ENCODE measurements at regions not wholly inside any gene's neighbourhood (a gene's known extent, or its start where the extent isn't known, plus 50 kb on each side); places are given as distances from the start of the nearest gene placed in this dataset.

GRCh38 chr2:2771721-2772411 lies 440.8 kb upstream of the MYT1L start:
- H3K4me1 Mint-ChIP-seq: no peaks in the 10 kb centered on the region
- no peaks in the 10 kb centered on the region for H3K27me3 Mint-ChIP-seq
- no peaks in the 10 kb centered on the region for H3K36me3 Mint-ChIP-seq (ENCODE audit: low read depth)
- intact Hi-C loops (cut with micrococcal nuclease): no loop called here
- H3K27ac Mint-ChIP-seq: no peak overlapping the region
- H3K9me3 Mint-ChIP-seq: no peaks in the 10 kb centered on the region
- H3K4me3 Mint-ChIP-seq: no peak overlapping the region
- DNase-seq: no peak

GRCh38 chr2:2769481-2770431 lies 438.7 kb upstream of the MYT1L start:
- no peak overlapping the region for H3K27ac Mint-ChIP-seq
- no peak overlapping the region for H3K4me3 Mint-ChIP-seq
- no peaks in the 10 kb centered on the region for H3K36me3 Mint-ChIP-seq (ENCODE audit: low read depth)
- no peaks in the 10 kb centered on the region for H3K4me1 Mint-ChIP-seq
- intact Hi-C loops (cut with micrococcal nuclease): no loop called here
- DNase-seq: no peak
- H3K27me3 Mint-ChIP-seq: no peaks in the 10 kb centered on the region
- H3K9me3 Mint-ChIP-seq: no peaks in the 10 kb centered on the region

GRCh38 chr2:2768476-2768875 lies 437.4 kb upstream of the MYT1L start:
- Mint-ChIP-seq H3K27ac (no peak overlapping the region), H3K27me3 (no peaks in the 10 kb centered on the region), H3K4me3 (no peak overlapping the region), H3K4me1 (no peaks in the 10 kb centered on the region), H3K36me3 (ENCODE audit: low read depth) (no peaks in the 10 kb centered on the region), H3K9me3 (no peaks in the 10 kb centered on the region)
- no peak for DNase-seq
- intact Hi-C loops (cut with micrococcal nuclease): no loop called here

GRCh38 chr2:2767837-2768236 lies 436.8 kb upstream of the MYT1L start:
- H3K27me3 Mint-ChIP-seq: no peaks in the 10 kb centered on the region
- intact Hi-C loops (cut with micrococcal nuclease): no loop called here
- H3K4me3 Mint-ChIP-seq: no peak overlapping the region
- no peaks in the 10 kb centered on the region for H3K4me1 Mint-ChIP-seq
- H3K36me3 Mint-ChIP-seq (ENCODE audit: low read depth): no peaks in the 10 kb centered on the region
- DNase-seq: no peak
- H3K9me3 Mint-ChIP-seq: no peaks in the 10 kb centered on the region
- no peak overlapping the region for H3K27ac Mint-ChIP-seq

- Mint-ChIP-seq H3K4me3 (no peak overlapping the region), H3K4me1 (no peaks in the 10 kb centered on the region), H3K27me3 (no peaks in the 10 kb centered on the region), H3K27ac (no peak overlapping the region), H3K36me3 (ENCODE audit: low read depth) (no peaks in the 10 kb centered on the region), H3K9me3 (no peaks in the 10 kb centered on the region)
- intact Hi-C loops (cut with micrococcal nuclease): no loop called here
- no peak for DNase-seq
Measured at GRCh38 chr2:2765839-2766495, 434.9 kb upstream of the MYT1L start.

GRCh38 chr2:2765176-2765800 lies 434.2 kb upstream of the MYT1L start:
- Mint-ChIP-seq H3K4me1 (no peaks in the 10 kb centered on the region), H3K27me3 (no peaks in the 10 kb centered on the region), H3K9me3 (no peaks in the 10 kb centered on the region), H3K4me3 (no peak overlapping the region), H3K36me3 (ENCODE audit: low read depth) (no peaks in the 10 kb centered on the region), H3K27ac (no peak overlapping the region)
- DNase-seq: no peak
- intact Hi-C loops (cut with micrococcal nuclease): no loop called here

GRCh38 chr2:2764739-2765138 lies 433.7 kb upstream of the MYT1L start:
- no peak overlapping the region for H3K4me3 Mint-ChIP-seq
- intact Hi-C loops (cut with micrococcal nuclease): no loop called here
- H3K36me3 Mint-ChIP-seq (ENCODE audit: low read depth): no peaks in the 10 kb centered on the region
- no peaks in the 10 kb centered on the region for H3K9me3 Mint-ChIP-seq
- H3K4me1 Mint-ChIP-seq: no peaks in the 10 kb centered on the region
- no peak for DNase-seq
- no peaks in the 10 kb centered on the region for H3K27me3 Mint-ChIP-seq
- H3K27ac Mint-ChIP-seq: no peak overlapping the region

- no peak for DNase-seq
- Mint-ChIP-seq H3K27ac (no peak overlapping the region), H3K9me3 (no peaks in the 10 kb centered on the region), H3K4me1 (no peaks in the 10 kb centered on the region), H3K4me3 (no peak overlapping the region), H3K36me3 (ENCODE audit: low read depth) (no peaks in the 10 kb centered on the region), H3K27me3 (no peaks in the 10 kb centered on the region)
- intact Hi-C loops (cut with micrococcal nuclease): no loop called here
Measured at GRCh38 chr2:2764001-2764355, 432.9 kb upstream of the MYT1L start.

- no peak overlapping the region for H3K27ac Mint-ChIP-seq
- intact Hi-C loops (cut with micrococcal nuclease): no loop called here
- no peaks in the 10 kb centered on the region for H3K27me3 Mint-ChIP-seq
- H3K4me3 Mint-ChIP-seq: no peak overlapping the region
- no peaks in the 10 kb centered on the region for H3K4me1 Mint-ChIP-seq
- DNase-seq: no peak
- no peaks in the 10 kb centered on the region for H3K9me3 Mint-ChIP-seq
- H3K36me3 Mint-ChIP-seq (ENCODE audit: low read depth): no peaks in the 10 kb centered on the region
Measured at GRCh38 chr2:2763351-2764000, 432.4 kb upstream of the MYT1L start.

GRCh38 chr2:2762913-2763312 lies 431.8 kb upstream of the MYT1L start:
- Mint-ChIP-seq H3K4me3 (no peak overlapping the region), H3K4me1 (no peaks in the 10 kb centered on the region), H3K27me3 (no peaks in the 10 kb centered on the region)

GRCh38 chr2:2762166-2762908 lies 431.3 kb upstream of the MYT1L start:
- no peaks in the 10 kb centered on the region for H3K27me3 Mint-ChIP-seq
- no peaks in the 10 kb centered on the region for H3K4me1 Mint-ChIP-seq
- intact Hi-C loops (cut with micrococcal nuclease): no loop called here
- DNase-seq: no peak
- no peak overlapping the region for H3K4me3 Mint-ChIP-seq
- no peaks in the 10 kb centered on the region for H3K9me3 Mint-ChIP-seq
- no peaks in the 10 kb centered on the region for H3K36me3 Mint-ChIP-seq (ENCODE audit: low read depth)
- H3K27ac Mint-ChIP-seq: no peak overlapping the region

More at GRCh38 chr2:2762913-2763312, 431.8 kb upstream of the MYT1L start:
- no peak for DNase-seq
- Mint-ChIP-seq H3K36me3 (ENCODE audit: low read depth) (no peaks in the 10 kb centered on the region), H3K27ac (no peak overlapping the region), H3K9me3 (no peaks in the 10 kb centered on the region)
- intact Hi-C loops (cut with micrococcal nuclease): no loop called here

GRCh38 chr2:2758793-2759367 lies 427.8 kb upstream of the MYT1L start:
- H3K4me3 Mint-ChIP-seq: no peak overlapping the region
- H3K9me3 Mint-ChIP-seq: no peaks in the 10 kb centered on the region
- H3K27ac Mint-ChIP-seq: no peak overlapping the region
- intact Hi-C loops (cut with micrococcal nuclease): no loop called here
- DNase-seq: no peak
- H3K36me3 Mint-ChIP-seq (ENCODE audit: low read depth): no peaks in the 10 kb centered on the region
- no peaks in the 10 kb centered on the region for H3K4me1 Mint-ChIP-seq
- no peaks in the 10 kb centered on the region for H3K27me3 Mint-ChIP-seq

- Mint-ChIP-seq H3K27ac (no peak overlapping the region), H3K36me3 (ENCODE audit: low read depth) (no peaks in the 10 kb centered on the region)
- intact Hi-C loops (cut with micrococcal nuclease): no loop called here
Measured at GRCh38 chr2:2757764-2758163, 426.7 kb upstream of the MYT1L start.

More at GRCh38 chr2:2757764-2758163, 426.7 kb upstream of the MYT1L start:
- H3K4me3 Mint-ChIP-seq: no peak overlapping the region
- no peaks in the 10 kb centered on the region for H3K27me3 Mint-ChIP-seq
- H3K4me1 Mint-ChIP-seq: no peaks in the 10 kb centered on the region
- H3K9me3 Mint-ChIP-seq: no peaks in the 10 kb centered on the region
- no peak for DNase-seq
